ENCODE measurements at regions not wholly inside any gene's neighbourhood (a gene's known extent, or its start where the extent isn't known, plus 50 kb on each side); places are given as distances from the start of the nearest gene placed in this dataset.
"Not testable (repeated sequence)": the region's sequence is repeated elsewhere in the genome, so short reads cannot be mapped to it uniquely, and the experiment has no call there.

DNA sequence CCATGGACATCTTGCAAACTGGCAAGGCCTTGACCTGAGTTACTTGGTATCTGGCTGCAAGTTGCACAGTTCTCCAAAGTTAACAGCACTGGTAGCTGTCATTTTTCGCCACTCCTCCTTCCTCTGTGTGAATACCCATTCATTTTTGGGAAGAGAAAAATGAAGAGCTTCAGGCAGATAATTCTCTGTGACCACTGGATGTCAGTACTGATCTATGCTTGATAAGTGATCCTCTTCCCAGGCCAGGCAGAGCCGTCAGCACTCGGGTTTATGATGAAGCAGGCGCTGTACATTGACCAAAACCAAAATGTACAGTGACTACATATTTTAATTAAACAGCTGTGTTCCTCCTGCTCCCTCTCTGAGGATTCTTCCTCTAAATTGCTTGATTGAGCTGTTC is 55.9 kb upstream of the PDZD8 start:
- ATAC-seq = no peak; the same call in 1 of the 2 replicates
- no TSS peak for BruUV-seq (replicated peaks)
- no peaks in the 10 kb centered on the region for H3K9me3 ChIP-seq (ENCODE audit: control insufficient read depth, insufficient read depth, low read depth, low read length)
- H3K27ac ChIP-seq (ENCODE audit: low read length) = no peak overlapping the region
- DNase-seq (ENCODE audit: low read depth, low spot score) = no peak
- ChIA-PET POLR2A (interaction anchor here (0.5 kb wide), 1 partner anchor 911 kb away, joined by 3 read pairs; the partner anchor contains the start of gene FAM204A), CTCF (no interaction called here)
- TF ChIP-seq, protein P1, sequence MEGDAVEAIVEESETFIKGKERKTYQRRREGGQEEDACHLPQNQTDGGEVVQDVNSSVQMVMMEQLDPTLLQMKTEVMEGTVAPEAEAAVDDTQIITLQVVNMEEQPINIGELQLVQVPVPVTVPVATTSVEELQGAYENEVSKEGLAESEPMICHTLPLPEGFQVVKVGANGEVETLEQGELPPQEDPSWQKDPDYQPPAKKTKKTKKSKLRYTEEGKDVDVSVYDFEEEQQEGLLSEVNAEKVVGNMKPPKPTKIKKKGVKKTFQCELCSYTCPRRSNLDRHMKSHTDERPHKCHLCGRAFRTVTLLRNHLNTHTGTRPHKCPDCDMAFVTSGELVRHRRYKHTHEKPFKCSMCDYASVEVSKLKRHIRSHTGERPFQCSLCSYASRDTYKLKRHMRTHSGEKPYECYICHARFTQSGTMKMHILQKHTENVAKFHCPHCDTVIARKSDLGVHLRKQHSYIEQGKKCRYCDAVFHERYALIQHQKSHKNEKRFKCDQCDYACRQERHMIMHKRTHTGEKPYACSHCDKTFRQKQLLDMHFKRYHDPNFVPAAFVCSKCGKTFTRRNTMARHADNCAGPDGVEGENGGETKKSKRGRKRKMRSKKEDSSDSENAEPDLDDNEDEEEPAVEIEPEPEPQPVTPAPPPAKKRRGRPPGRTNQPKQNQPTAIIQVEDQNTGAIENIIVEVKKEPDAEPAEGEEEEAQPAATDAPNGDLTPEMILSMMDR (IDR thresholded peaks at IDR 0.05) = peak; percentile 42; the same call in 1 of the 2 replicates
- no peak for TF ChIP-seq SIN3A (IDR thresholded peaks at IDR 0.05; ENCODE audit: borderline replicate concordance, insufficient read depth, low read depth, low read length)
- TF ChIP-seq, protein P2, sequence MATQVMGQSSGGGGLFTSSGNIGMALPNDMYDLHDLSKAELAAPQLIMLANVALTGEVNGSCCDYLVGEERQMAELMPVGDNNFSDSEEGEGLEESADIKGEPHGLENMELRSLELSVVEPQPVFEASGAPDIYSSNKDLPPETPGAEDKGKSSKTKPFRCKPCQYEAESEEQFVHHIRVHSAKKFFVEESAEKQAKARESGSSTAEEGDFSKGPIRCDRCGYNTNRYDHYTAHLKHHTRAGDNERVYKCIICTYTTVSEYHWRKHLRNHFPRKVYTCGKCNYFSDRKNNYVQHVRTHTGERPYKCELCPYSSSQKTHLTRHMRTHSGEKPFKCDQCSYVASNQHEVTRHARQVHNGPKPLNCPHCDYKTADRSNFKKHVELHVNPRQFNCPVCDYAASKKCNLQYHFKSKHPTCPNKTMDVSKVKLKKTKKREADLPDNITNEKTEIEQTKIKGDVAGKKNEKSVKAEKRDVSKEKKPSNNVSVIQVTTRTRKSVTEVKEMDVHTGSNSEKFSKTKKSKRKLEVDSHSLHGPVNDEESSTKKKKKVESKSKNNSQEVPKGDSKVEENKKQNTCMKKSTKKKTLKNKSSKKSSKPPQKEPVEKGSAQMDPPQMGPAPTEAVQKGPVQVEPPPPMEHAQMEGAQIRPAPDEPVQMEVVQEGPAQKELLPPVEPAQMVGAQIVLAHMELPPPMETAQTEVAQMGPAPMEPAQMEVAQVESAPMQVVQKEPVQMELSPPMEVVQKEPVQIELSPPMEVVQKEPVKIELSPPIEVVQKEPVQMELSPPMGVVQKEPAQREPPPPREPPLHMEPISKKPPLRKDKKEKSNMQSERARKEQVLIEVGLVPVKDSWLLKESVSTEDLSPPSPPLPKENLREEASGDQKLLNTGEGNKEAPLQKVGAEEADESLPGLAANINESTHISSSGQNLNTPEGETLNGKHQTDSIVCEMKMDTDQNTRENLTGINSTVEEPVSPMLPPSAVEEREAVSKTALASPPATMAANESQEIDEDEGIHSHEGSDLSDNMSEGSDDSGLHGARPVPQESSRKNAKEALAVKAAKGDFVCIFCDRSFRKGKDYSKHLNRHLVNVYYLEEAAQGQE (IDR thresholded peaks at IDR 0.05; ENCODE audit: insufficient read depth in 1 of 2, low read depth in 2 of 2, low read length in 1 of 2) = no peak
- no peaks in the 10 kb centered on the region; the same call in 1 of the 2 replicates for H3K27me3 ChIP-seq (ENCODE audit: control insufficient read depth, insufficient read depth, low read length)
- H3K4me3 ChIP-seq (ENCODE audit: low read depth in 2 of 2, low read length in 2 of 2) = no peak overlapping the region
- in situ Hi-C loops (cut with HindIII; ENCODE audit: low pct_unique_long_range_greater_than_20kb, low sequenced_read_pairs) = no loop called here
- no peaks in the 10 kb centered on the region for H3K4me1 ChIP-seq (ENCODE audit: control insufficient read depth, insufficient read depth, low read length)
- intact Hi-C loops (cut with micrococcal nuclease; ENCODE audit: unreplicated experiment) = no loop called here
- no peaks in the 10 kb centered on the region for H3K36me3 ChIP-seq (ENCODE audit: control insufficient read depth, insufficient read depth, low read length)

DNA sequence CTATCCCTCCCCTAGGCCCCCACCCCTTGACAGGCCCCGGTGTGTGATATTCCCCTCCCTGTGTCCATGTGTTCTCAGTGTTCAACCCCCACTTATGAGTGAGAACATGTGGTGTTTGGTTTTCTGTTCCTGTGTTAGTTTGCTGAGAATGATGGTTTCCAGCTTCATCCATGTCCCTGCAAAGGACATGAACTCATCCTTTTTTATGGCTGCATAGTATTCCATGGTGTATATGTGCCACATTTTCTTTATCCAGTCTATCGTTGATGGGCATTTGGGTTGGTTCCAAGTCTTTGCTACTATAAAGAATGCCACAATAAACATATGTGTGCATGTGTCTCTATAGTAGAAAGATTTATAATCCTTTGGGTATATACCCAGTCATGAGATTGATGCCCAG is 55.3 kb upstream of the PDZD8 start:
- POLR2A ChIA-PET; DNase-seq (ENCODE audit: low read depth, low spot score); CTCF ChIA-PET; intact Hi-C loops (cut with micrococcal nuclease; ENCODE audit: unreplicated experiment); BruUV-seq (replicated peaks); H3K9me3 ChIP-seq (ENCODE audit: control insufficient read depth, insufficient read depth, low read depth, low read length); H3K4me1 ChIP-seq (ENCODE audit: control insufficient read depth, insufficient read depth, low read length); H3K4me3 ChIP-seq (ENCODE audit: low read depth in 2 of 2, low read length in 2 of 2); in situ Hi-C loops (cut with HindIII; ENCODE audit: low pct_unique_long_range_greater_than_20kb, low sequenced_read_pairs); H3K27me3 ChIP-seq (ENCODE audit: control insufficient read depth, insufficient read depth, low read length); H3K36me3 ChIP-seq (ENCODE audit: control insufficient read depth, insufficient read depth, low read length); H3K27ac ChIP-seq (ENCODE audit: low read length); ATAC-seq: not testable (repeated sequence)

DNA sequence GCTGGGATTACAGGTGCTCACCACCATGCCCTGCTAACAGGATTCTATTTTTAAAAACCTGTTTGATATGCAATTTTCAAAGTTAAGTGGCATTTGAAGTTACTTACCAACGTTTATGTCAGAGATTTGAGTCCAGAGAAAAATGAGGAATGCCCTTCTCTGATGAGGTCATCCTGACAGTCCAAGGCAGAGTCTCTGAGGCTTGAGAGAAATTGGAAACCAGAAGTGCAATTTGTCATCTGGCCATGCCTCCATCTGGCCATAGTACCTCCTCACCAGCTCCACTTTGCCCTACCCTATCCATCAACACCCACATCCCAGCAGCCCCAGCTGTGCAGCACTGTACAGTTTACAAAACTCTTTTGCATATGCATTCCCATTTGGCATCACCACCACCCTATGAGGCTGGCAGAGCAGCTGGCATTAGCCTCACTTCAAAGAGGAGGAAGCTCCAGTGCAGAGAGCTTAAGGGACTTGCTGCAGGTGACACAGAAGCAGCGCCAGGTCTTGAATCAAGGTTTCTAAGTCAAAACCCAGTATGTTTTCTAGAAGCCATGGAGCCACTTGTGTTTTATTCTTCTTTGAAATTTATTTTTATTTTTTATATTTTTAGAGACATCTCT is 54.5 kb upstream of the PDZD8 start:
- TF ChIP-seq, protein P2 (IDR thresholded peaks at IDR 0.05; ENCODE audit: insufficient read depth in 1 of 2, low read depth in 2 of 2, low read length in 1 of 2) = no peak
- TF ChIP-seq POLR2AphosphoS5 (IDR thresholded peaks at IDR 0.05; ENCODE audit: low read depth, low read length) = no peak
- TF ChIP-seq, protein P1 (IDR thresholded peaks at IDR 0.05) = no peak
- TF ChIP-seq TCF7L2 (IDR thresholded peaks at IDR 0.05; ENCODE audit: low read depth, low read length) = no peak
- TF ChIP-seq SIN3A (IDR thresholded peaks at IDR 0.05; ENCODE audit: borderline replicate concordance, insufficient read depth, low read depth, low read length) = no peak
- DNase-seq (ENCODE audit: low read depth, low spot score) (no peak), ATAC-seq (no peak)
- intact Hi-C loops (cut with micrococcal nuclease; ENCODE audit: unreplicated experiment) = no loop called here
- no peaks in the 10 kb centered on the region; the same call in 1 of the 2 replicates for H3K27me3 ChIP-seq (ENCODE audit: control insufficient read depth, insufficient read depth, low read length)
- H3K4me1 ChIP-seq (ENCODE audit: control insufficient read depth, insufficient read depth, low read length) = no peaks in the 10 kb centered on the region
- no peaks in the 10 kb centered on the region for H3K9me3 ChIP-seq (ENCODE audit: control insufficient read depth, insufficient read depth, low read depth, low read length)
- ChIA-PET CTCF (interaction anchor here (0.7 kb wide), 1 partner anchor 213 kb away, joined by 10 read pairs; no protein-coding TSS in a partner anchor), POLR2A (no interaction called here)
- BruUV-seq (replicated peaks) = no TSS peak
- H3K36me3 ChIP-seq (ENCODE audit: control insufficient read depth, insufficient read depth, low read length) = no peaks in the 10 kb centered on the region
- in situ Hi-C loops (cut with HindIII; ENCODE audit: low pct_unique_long_range_greater_than_20kb, low sequenced_read_pairs) = no loop called here
- no peak overlapping the region for H3K4me3 ChIP-seq (ENCODE audit: low read depth in 2 of 2, low read length in 2 of 2)
- H3K27ac ChIP-seq (ENCODE audit: low read length) = no peak overlapping the region
